ENCODE measurements at regions not wholly inside any gene's neighbourhood (a gene's known extent, or its start where the extent isn't known, plus 50 kb on each side); places are given as distances from the start of the nearest gene placed in this dataset.

GRCh38 chr1:60504206-60504840, 430.8 kb upstream of the C1orf87 start:
- TF ChIP-seq, protein P1, sequence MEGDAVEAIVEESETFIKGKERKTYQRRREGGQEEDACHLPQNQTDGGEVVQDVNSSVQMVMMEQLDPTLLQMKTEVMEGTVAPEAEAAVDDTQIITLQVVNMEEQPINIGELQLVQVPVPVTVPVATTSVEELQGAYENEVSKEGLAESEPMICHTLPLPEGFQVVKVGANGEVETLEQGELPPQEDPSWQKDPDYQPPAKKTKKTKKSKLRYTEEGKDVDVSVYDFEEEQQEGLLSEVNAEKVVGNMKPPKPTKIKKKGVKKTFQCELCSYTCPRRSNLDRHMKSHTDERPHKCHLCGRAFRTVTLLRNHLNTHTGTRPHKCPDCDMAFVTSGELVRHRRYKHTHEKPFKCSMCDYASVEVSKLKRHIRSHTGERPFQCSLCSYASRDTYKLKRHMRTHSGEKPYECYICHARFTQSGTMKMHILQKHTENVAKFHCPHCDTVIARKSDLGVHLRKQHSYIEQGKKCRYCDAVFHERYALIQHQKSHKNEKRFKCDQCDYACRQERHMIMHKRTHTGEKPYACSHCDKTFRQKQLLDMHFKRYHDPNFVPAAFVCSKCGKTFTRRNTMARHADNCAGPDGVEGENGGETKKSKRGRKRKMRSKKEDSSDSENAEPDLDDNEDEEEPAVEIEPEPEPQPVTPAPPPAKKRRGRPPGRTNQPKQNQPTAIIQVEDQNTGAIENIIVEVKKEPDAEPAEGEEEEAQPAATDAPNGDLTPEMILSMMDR (IDR thresholded peaks at IDR 0.05), result no peak
- no peak for TF ChIP-seq CREM (CRISPR knock-in tag; IDR thresholded peaks at IDR 0.05)
- TF ChIP-seq MAX (CRISPR knock-in tag; IDR thresholded peaks at IDR 0.05), result no peak
- TF ChIP-seq NR3C1 (CRISPR knock-in tag; conservative IDR thresholded peaks at IDR 0.05; ENCODE audit: low read depth), result no peak
- TF ChIP-seq FOXP4 (CRISPR knock-in tag; IDR thresholded peaks at IDR 0.05), result no peak
